IPS-18c (cell line): ENCODE measurements at regions not wholly inside any gene's neighbourhood (a gene's known extent, or its start where the extent isn't known, plus 50 kb on each side); places are given as distances from the start of the nearest gene placed in this dataset.
"Not testable (repeated sequence)": the region's sequence is repeated elsewhere in the genome, so short reads cannot be mapped to it uniquely, and the experiment has no call there.

Source experiments
- H3K4me3 ChIP-seq: 2 replicates; pipeline ENCODE4 v1.7.0; 2013; ENCODE audit warnings: low read depth, mild to moderate bottlenecking, low read length, moderate library complexity; ENCODE audit not compliant: insufficient read depth
- H3K9me3 ChIP-seq: one replicate; pipeline ENCODE4 v1.6.1; 2013; ENCODE audit warnings: mild to moderate bottlenecking, low read length, moderate library complexity; ENCODE audit not compliant: control insufficient read depth, insufficient read depth

- H3K9me3 ChIP-seq = no peaks in the 10 kb centered on the region
- no peak overlapping the region for H3K4me3 ChIP-seq
Measured at GRCh38 chr13:28579322-28579721, 79.6 kb upstream of the POMP start.

- Histone ChIP-seq H3K9me3 (no peaks in the 10 kb centered on the region), H3K4me3 (no peak overlapping the region)
Measured at GRCh38 chr13:28576067-28576466, 81.1 kb upstream of the FLT1 start.

DNA sequence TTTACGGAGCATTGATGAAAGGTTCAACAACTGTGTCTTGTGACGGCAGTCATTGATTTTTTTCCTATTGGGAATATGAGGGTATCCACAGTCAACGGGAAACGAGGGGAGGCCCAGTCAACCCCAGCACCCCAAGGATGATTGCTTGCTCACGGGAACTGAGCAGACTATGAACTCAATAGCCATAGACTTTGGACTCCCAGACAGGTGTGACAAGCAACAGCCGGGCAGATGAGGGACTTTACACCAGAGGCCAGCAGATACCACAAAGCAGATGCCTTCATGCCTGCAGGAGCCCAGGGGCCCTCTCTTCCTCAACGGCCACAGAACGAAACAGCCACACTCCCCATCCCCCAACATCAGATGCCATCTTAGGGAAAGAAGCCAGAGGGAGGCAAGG, 80.3 kb upstream of the FLT1 start:
- Histone ChIP-seq H3K9me3 (no peaks in the 10 kb centered on the region), H3K4me3 (no peak overlapping the region)

DNA sequence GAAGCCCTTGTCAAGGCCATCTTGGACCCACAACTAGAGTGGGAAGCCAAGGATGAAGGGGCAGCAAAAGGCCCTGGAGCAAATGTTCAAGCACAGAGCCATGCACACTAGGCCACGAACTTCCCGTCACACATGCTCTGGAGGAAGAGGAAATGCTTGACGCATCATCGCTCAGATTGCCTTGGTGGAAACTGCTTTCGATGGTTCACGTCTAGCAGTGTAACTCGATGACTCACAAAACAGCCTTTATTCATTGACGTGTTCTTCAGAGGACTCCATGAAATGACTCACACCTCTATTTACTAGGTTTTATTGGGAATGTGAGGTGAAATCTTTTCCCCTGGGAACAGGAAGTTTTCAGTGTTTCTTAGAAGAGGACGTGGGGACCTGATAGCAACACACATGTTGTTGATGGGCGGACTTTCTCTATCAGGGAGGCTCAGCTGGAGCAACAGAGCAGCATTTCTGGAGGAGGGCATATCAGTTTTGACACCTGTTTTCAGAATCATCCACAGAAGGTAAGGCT, 79.8 kb upstream of the FLT1 start:
- Histone ChIP-seq H3K9me3 (no peaks in the 10 kb centered on the region), H3K4me3 (no peak overlapping the region)

GRCh38 chr13:28573595-28574373, 78.9 kb upstream of the FLT1 start:
- no peaks in the 10 kb centered on the region for H3K9me3 ChIP-seq
- no peak overlapping the region for H3K4me3 ChIP-seq

GRCh38 chr13:28572871-28573270, 77.9 kb upstream of the FLT1 start:
- no peak overlapping the region for H3K4me3 ChIP-seq
- H3K9me3 ChIP-seq = no peaks in the 10 kb centered on the region

DNA sequence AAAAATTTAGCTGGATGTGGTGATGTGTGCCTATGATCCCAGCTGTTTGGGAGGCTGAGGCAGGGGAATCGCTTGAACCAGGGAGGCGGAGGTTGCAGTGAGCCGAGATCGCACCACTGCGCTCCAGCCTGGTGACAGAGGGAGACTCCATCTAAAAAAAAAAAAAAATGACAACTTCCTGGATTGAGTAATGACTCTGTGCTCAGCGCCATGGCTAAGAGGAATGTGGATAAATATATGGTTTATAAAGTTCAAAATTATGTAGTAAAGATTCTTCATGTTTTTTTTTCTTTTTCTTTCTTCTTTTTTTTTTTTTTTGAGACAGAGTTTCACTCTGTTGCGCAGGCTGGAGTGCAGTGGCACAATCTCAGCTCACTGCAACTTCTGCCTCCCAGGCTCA, 75.4 kb upstream of the FLT1 start:
- not testable (repeated sequence) for H3K4me3 ChIP-seq, H3K9me3 ChIP-seq

DNA sequence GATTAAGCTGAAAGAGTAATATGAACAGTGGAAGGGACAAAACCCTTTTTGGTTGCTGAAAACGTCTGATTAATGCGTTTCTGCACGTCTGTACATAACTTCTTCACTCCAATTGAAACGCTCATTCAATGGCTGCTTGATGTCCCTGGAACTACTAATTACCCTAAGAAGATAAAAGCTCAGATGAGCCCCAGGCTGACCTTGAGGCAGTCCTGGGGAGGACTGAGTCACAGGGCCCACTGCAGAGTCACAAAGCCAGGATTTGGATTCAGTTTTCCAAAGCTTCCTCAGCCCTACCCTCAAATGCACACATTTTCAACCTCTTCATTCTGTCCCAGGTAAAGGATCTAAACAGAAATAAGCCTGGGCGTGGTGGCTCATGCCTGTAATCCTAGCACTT, 75.0 kb upstream of the FLT1 start:
- H3K4me3 ChIP-seq = no peak overlapping the region
- no peaks in the 10 kb centered on the region for H3K9me3 ChIP-seq

DNA sequence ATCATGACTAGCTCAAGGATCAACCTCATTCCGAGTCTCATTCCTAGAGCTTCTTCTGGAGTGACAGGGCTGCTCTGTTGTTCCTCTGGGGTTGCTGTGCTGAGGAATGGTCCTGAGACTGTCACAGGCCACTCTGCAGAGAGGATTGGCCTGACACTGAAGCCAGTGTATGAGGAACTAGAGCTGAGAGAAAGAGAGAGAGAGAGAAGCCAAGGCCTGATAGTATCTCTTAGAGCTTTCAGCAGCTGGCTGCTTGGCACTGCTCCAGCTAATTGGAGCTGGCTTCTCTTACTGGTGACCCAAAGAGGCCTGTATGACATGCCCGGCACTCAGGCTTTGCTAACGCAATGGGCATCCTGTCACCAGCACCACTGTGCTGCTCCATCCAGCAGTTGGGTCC, 73.4 kb upstream of the FLT1 start:
- Histone ChIP-seq H3K9me3 (no peaks in the 10 kb centered on the region), H3K4me3 (no peak overlapping the region)

DNA sequence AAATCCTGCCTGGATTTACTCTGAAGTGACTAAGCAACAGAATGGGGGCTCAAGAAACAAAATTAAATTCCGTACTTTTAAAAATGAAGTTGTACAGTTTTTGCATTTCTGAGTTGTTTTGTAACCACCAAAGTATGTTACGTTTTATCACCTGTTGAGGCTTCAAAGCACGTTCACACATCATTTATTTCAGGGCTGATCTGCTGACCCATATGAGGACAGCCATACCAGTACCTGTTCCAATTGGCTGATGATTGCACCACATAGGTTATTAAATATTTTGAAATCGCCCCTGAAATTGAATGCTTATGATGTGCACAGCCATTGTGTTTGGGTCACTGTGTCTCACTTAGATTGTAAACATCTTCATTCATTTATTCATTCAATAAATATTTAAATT, 72.0 kb upstream of the FLT1 start:
- H3K9me3 ChIP-seq = no peaks in the 10 kb centered on the region
- H3K4me3 ChIP-seq = no peak overlapping the region

- Histone ChIP-seq H3K9me3 (no peaks in the 10 kb centered on the region), H3K4me3 (no peak overlapping the region)
Measured at GRCh38 chr13:28566283-28566682, 71.4 kb upstream of the FLT1 start.

GRCh38 chr13:28564030-28564429, 69.1 kb upstream of the FLT1 start:
- no peaks in the 10 kb centered on the region for H3K9me3 ChIP-seq
- no peak overlapping the region for H3K4me3 ChIP-seq

- no peaks in the 10 kb centered on the region for H3K9me3 ChIP-seq
- H3K4me3 ChIP-seq = no peak overlapping the region
Measured at GRCh38 chr13:28563609-28564008, 68.7 kb upstream of the FLT1 start.

DNA sequence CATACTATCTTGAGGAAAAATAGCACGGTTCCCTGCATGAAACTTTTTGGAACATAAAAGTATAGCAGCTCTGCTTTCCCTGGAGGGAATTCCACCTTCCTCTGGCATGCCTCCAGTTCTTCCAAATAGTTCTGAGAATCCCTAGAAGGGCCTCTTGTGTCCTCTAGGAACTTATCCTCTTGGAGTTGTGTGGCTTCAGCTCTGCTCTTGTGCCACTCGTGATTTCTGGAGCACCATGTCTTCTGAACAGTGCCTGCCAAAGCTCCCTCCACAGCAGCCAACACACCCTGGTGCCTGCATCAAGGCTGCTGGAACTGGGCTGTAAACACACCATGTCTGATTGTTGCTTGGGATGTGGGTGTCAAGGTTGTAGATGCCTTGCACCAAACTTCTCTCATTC, 65.7 kb upstream of the FLT1 start:
- no peaks in the 10 kb centered on the region for H3K9me3 ChIP-seq
- H3K4me3 ChIP-seq = no peak overlapping the region

- Histone ChIP-seq H3K4me3 (no peak overlapping the region), H3K9me3 (no peaks in the 10 kb centered on the region)
Measured at GRCh38 chr13:28559636-28560259, 64.8 kb upstream of the FLT1 start.

GRCh38 chr13:28558567-28558966, 63.6 kb upstream of the FLT1 start:
- H3K9me3 ChIP-seq = no peaks in the 10 kb centered on the region
- H3K4me3 ChIP-seq = no peak overlapping the region

DNA sequence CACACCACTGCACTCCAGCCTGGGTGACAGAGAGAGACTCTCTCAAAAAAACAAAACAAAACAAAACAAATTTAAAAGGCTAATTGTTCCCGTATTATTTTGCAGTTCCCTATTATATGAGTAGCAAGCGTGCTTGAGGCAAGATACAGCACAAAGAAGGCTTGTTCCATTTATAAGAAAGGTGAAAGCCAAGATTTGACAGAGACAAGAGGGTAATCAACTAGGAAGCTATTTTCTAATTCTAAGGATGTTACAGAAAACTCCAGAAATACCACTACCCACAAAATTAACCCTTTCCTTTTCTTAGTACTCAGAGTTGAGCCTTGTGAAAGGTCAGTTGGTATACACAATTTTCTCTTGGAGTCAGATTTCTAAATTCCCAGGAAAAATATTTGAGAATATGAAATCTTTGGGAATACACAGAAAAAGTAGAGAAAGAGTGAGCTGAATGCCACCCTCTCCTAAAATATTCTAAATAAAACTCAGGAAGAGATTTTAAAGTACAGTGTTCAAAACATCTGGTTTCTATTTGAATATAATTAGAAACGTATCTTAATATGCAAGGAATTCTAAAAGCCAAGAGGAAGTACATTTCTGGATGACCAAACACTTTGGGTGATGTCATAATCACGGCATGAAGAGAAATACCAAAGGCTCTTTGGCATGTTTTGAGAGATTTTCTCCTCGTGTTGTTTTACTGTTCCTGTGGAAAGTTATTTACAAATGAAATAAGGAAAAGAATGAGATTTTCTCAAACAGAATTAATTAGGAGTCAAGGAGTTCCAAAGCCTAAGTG, 63.0 kb upstream of the FLT1 start:
- no peak overlapping the region for H3K4me3 ChIP-seq
- no peaks in the 10 kb centered on the region for H3K9me3 ChIP-seq

- Histone ChIP-seq H3K4me3 (no peak overlapping the region), H3K9me3 (no peaks in the 10 kb centered on the region)
Measured at GRCh38 chr13:28555096-28555495, 60.2 kb upstream of the FLT1 start.
